ENCODE measurements at regions not wholly inside any gene's neighbourhood (a gene's known extent, or its start where the extent isn't known, plus 50 kb on each side); places are given as distances from the start of the nearest gene placed in this dataset.

- TF ChIP-seq CTCF (IDR thresholded peaks at IDR 0.05) (no peak), POLR2A (IDR thresholded peaks at IDR 0.05) (no peak)
- intact Hi-C loops (cut with DNase I; ENCODE audit: low total_unique reads) = no loop called here
- WGBS, 2 donors = 66 to 72% methylated on average over 6 of the region's 6 CpGs
- peak in 1 of 2 donors; percentile 72 for DNase-seq (ENCODE audit: low spot score in 2 of 2)
- H3K4me3 ChIP-seq (ENCODE audit: low read depth, poor library complexity, severe bottlenecking) = no peak overlapping the region
Observed at GRCh38 chr18:22539051-22539765, 121.5 kb upstream of the CTAGE1 start.

GRCh38 chr18:22541232-22541631 lies 123.5 kb upstream of the CTAGE1 start:
- WGBS, 2 donors = 74 to 87% methylated on average over 1 of the region's 1 CpG
- intact Hi-C loops (cut with DNase I; ENCODE audit: low total_unique reads) = loop anchor here (10.0 kb wide), 1 partner anchor 46 kb away; no protein-coding TSS in a partner anchor
- no peak for DNase-seq (ENCODE audit: low spot score in 2 of 2)
- no peak overlapping the region for H3K4me3 ChIP-seq (ENCODE audit: low read depth, poor library complexity, severe bottlenecking)
- no peak for TF ChIP-seq POLR2A (IDR thresholded peaks at IDR 0.05)
- TF ChIP-seq CTCF (IDR thresholded peaks at IDR 0.05) = no peak

GRCh38 chr18:22542406-22542835 lies 124.7 kb upstream of the CTAGE1 start:
- 60 to 63% methylated on average over 4 of the region's 4 CpGs for WGBS, 2 donors

GRCh38 chr18:22543769-22544168 lies 126.1 kb upstream of the CTAGE1 start:
- TF ChIP-seq CTCF (IDR thresholded peaks at IDR 0.05) (no peak), POLR2A (IDR thresholded peaks at IDR 0.05) (no peak)
- 41 to 51% methylated on average over 4 of the region's 4 CpGs for WGBS, 2 donors
- intact Hi-C loops (cut with DNase I; ENCODE audit: low total_unique reads) = loop anchor here (10.0 kb wide), 1 partner anchor 49 kb away; no protein-coding TSS in a partner anchor
- H3K4me3 ChIP-seq (ENCODE audit: low read depth, poor library complexity, severe bottlenecking) = no peak overlapping the region
- DNase-seq (ENCODE audit: low spot score in 2 of 2) = peak in 1 of 2 donors; percentile 38

More at GRCh38 chr18:22542406-22542835, 124.7 kb upstream of the CTAGE1 start:
- DNase-seq (ENCODE audit: low spot score in 2 of 2) = no peak
- no peak for TF ChIP-seq CTCF (IDR thresholded peaks at IDR 0.05)
- no peak for TF ChIP-seq POLR2A (IDR thresholded peaks at IDR 0.05)
- intact Hi-C loops (cut with DNase I; ENCODE audit: low total_unique reads) = loop anchor here (10.0 kb wide), 1 partner anchor 48 kb away; no protein-coding TSS in a partner anchor
- no peak overlapping the region for H3K4me3 ChIP-seq (ENCODE audit: low read depth, poor library complexity, severe bottlenecking)

- no peak overlapping the region for H3K4me3 ChIP-seq (ENCODE audit: low read depth, poor library complexity, severe bottlenecking)
- DNase-seq (ENCODE audit: low spot score in 2 of 2) = no peak
- intact Hi-C loops (cut with DNase I; ENCODE audit: low total_unique reads) = loop anchor here (10.0 kb wide), 1 partner anchor 50 kb away; no protein-coding TSS in a partner anchor
- WGBS, 2 donors = 49 to 52% methylated on average over 4 of the region's 4 CpGs
- TF ChIP-seq POLR2A (IDR thresholded peaks at IDR 0.05) (no peak), CTCF (IDR thresholded peaks at IDR 0.05) (no peak)
Observed at GRCh38 chr18:22544626-22545025, 126.9 kb upstream of the CTAGE1 start.

Data from lower leg skin (tissue), 4 donors.